ENCODE measurements at regions not wholly inside any gene's neighbourhood (a gene's known extent, or its start where the extent isn't known, plus 50 kb on each side); places are given as distances from the start of the nearest gene placed in this dataset.
"Not testable (repeated sequence)": the region's sequence is repeated elsewhere in the genome, so short reads cannot be mapped to it uniquely, and the experiment has no call there.

- DNase-seq, result no peak
Observed at GRCh38 chr9:115888131-115888530, 265.5 kb upstream of the PAPPA start.

DNA sequence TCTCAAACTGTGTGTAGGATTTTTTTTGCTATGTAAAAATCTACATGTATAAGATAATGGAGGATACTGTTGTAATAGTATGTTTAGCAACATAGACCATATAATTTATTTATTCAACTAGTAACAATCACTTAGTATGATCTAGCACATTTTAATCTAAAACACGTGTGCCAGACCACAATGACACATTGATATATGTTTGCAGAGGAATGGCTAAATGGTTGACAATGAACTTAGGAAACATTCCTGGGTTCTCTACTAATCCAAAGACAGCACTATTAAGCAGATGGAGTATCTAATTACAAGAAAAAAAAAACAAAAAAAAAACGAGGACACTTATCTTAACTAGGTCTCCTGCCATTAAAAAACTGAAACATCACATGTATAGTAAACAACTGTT lies 261.7 kb upstream of the PAPPA start:
- no peak for DNase-seq

DNA sequence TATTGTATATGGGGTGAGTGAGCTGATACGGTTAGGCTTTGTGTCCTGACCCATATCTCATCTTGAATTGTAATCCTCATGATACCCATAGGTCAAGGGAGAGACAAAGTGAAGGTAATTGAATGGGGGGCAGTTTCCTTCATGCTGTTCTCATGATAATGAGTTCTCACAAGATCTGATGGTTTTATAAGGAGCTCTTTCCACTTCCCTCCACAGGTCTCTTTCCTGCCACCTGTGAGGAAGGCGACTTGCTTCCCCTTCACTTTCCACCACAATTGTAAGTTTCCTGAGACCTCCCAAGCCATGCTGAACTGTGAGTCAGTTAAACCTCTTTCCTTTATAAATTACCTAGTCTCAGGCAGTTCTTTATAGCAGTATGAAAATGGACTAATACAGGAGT lies 255.1 kb upstream of the PAPPA start:
- not testable (repeated sequence) for DNase-seq

DNA sequence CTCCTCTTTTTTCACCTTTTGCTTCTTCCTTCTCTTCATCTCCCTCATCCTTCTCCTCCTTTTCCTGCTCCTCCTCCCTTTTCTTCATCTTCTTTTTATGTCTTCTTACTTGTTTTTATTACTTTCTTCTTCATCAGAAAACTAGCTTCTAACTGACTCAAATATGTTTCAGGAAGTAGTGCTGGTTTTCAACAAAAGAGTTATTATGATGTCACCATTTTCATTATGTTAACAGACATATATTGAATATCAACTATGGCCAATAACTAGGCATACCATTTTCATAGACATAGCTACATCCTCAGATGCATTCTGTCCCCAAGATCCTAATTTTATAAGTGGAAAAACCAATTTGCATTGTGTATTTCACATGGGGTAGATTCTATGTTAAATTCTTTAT lies 252.9 kb upstream of the PAPPA start:
- DNase-seq, result no peak

- DNase-seq, result no peak
Observed at GRCh38 chr9:115910959-115911358, 242.6 kb upstream of the PAPPA start.

GRCh38 chr9:115912086-115912485 lies 241.5 kb upstream of the PAPPA start:
- DNase-seq, result no peak

- no peak for DNase-seq
Observed at GRCh38 chr9:115913696-115914095, 239.9 kb upstream of the PAPPA start.

- no peak for DNase-seq
Observed at GRCh38 chr9:115914291-115914690, 239.3 kb upstream of the PAPPA start.

GRCh38 chr9:115921301-115921700 lies 232.3 kb upstream of the PAPPA start:
- DNase-seq, result no peak

DNA sequence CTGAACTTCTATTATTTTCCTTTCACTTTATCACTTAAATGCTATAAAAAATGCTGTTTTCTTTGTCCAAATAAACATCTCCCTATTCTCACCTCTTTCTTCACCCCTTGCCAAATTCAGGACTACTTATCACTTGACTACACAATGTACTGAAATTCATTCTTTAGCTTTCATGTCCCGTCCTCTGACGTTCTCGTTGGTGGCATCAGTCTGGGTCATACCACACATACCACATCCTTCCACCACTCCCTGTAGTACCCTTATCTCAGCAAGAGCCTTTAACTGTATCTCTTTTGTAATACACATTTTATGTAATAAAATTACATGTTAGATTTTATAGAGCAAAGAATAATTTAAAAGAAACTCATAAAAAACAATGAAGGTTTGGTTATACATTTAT lies 231.1 kb upstream of the PAPPA start:
- no peak for DNase-seq

DNA sequence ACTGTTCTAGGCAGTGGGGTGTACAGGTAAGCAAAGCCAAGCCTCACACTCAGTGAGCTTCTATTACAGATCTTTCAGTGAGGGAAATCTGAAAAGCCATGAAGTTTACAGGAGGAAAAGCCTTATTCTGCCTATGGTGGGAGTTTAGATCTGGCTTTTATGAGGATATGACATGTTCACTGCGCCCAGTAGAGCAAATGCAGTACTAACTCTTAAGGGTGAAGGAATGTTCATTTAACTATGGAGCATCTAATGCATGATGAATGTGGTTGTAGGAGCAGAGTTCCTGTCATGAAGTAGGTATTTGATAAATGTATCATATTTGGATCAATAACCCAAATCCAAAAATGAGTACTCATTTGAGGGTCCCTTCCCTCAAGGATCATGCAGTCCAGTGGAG lies 230.2 kb upstream of the PAPPA start:
- no peak for DNase-seq

DNA sequence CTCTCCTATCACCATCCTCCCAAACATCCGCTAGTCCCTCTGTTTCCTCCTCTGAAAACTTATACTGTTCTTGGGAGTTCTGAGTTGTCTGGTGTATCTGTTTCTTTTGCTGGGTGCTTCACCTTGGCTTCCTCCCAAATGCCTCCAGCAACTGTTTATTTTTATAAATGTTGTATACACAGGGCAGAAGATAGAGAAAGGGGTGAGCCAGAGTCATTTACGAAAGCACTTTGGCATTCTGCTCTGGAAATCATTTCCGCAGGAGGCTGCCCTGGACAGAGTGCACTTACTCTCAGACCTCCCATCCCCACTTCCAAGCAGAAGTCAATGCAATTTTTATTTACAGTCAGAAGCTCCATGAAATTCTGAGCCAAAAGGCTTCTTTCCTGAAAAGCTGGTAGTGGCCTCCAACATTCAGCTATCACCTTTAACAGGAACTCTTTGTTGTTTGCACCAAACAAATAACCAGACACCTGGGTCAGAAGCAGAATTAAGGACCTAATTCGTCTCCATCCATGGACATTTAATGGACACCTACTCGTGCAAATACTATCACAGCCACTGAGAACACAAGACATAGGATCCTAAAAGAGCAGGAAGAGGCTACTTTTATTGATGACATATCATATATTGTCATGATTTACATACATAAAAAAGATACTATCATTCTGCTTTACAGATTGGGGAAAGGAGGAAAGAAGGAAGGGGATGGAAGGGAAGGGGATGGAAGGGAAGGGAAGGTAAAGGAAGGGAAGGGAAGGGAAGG lies 229.5 kb upstream of the PAPPA start:
- no peak for DNase-seq

DNA sequence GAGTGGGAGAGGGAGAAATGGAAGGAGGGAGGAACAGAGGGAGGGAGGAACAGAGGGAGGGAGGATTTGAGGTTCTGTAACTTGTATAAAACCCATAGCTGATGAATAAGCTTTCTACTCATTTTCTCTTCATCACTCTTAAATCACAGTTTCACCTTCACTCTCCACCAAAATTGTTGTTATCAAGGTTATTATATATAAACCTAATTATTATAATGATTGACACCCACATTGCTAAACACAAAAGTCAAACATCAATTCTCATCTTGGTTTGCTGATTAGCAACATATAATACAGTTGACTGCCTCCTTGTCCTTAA lies 229.0 kb upstream of the PAPPA start:
- no peak for DNase-seq

GRCh38 chr9:115925424-115925823 lies 228.2 kb upstream of the PAPPA start:
- DNase-seq, result no peak

GRCh38 chr9:115930472-115930871 lies 223.1 kb upstream of the PAPPA start:
- no peak for DNase-seq

DNA sequence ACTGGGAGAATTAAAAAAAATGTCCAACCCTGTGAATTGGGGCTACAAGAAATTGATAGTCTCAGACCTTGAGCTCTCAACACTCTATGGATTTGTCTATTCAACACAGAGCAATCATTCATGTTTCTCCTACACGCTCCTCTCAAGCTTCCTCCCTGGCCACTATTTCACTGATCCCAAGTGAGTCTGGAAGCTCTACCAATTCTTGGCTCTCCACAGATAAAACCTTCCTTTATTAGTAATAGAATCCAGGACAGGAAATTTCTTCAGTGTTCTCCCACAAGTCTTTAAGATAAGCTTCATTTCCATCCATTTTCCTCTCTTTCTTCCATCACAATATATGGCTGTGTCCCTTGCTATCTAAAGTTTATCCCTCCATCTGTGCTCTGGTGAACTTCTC lies 215.1 kb upstream of the PAPPA start:
- DNase-seq, result no peak

GRCh38 chr9:115939065-115939765 lies 214.4 kb upstream of the PAPPA start:
- DNase-seq, result no peak

- no peak for DNase-seq
Observed at GRCh38 chr9:115941561-115942315, 211.9 kb upstream of the PAPPA start.

GRCh38 chr9:115943431-115944165 lies 210.0 kb upstream of the PAPPA start:
- DNase-seq, result no peak

GRCh38 chr9:115944166-115944948 lies 209.2 kb upstream of the PAPPA start:
- DNase-seq, result no peak

- no peak for DNase-seq
Observed at GRCh38 chr9:115945009-115945431, 208.6 kb upstream of the PAPPA start.

DNA sequence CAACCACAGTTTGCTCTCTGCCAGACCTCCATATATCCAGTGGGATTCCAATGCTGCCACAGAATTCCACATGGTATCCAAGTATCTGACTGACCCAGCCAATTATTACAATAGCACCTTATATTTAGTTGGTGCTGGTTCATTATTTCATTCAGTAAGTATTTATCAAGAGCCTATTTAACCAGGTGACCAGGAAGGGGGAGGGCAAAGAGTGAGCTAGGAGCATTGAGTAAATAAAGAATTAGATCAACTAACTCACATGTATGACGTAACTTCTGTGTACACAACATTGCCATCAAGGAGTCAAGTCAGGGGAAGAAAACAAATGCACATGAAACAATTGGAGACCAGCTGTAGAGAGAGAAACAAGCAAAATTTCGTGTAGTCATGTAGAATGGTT lies 207.1 kb upstream of the PAPPA start:
- DNase-seq, result no peak
